ENCODE measurements at regions not wholly inside any gene's neighbourhood (a gene's known extent, or its start where the extent isn't known, plus 50 kb on each side); places are given as distances from the start of the nearest gene placed in this dataset.
A peak's percentile ranks its signal among the peaks of the same experiment; 100 is the strongest.

DNA sequence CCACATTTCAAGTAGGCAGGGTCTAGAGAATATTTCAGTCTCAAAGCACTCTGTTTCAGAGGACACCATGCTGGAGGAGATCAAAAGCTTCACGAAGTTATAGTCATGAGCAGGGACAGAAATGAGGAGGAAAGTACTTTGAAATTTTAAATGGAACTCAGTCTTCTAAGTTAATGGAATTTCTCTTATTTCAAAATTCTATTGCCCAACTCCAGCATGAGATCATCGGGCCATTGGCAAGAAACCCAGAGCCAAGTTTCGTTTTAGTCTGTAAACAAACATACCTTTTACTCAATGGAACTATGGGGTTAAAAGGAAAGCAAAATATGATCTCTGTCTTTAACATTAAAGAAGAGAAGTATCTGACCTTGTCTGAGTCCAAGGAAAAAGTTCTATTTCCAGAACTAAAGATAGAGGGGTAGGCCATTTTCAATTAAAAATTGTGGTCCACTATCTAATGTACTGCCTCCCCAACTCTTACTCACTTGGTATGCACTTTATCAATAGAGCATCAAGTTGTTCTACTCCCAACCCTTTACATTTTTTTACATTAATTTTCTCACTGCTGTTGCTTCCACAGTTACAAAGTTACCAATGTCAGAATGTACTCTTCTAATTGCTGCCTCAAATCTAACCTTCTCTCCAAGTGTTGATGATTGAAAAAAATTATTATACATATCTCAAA lies 235.3 kb upstream of the NRSN1 start:
- WGBS (ENCODE audit: insufficient coverage, low coverage, low lambda C conversion rate, missing lambda C conversion rate), result 26% methylated on average over 3 of the region's 3 CpGs
- peak in 3 of 4 donors; percentile 84 to 88 (median 85) for ATAC-seq
- H3K36me3 ChIP-seq, result no peaks in the 10 kb centered on the region
- H3K4me1 ChIP-seq, result no peaks in the 10 kb centered on the region
- H3K27me3 ChIP-seq, result no peaks in the 10 kb centered on the region
- peak in 1 of 3 donors; percentile 46 for DNase-seq
- no peak overlapping the region for H3K4me3 ChIP-seq
- intact Hi-C loops (cut with DNase I), result no loop called here
- no peak for TF ChIP-seq POLR2A (IDR thresholded peaks at IDR 0.05)
- TF ChIP-seq, protein P1, sequence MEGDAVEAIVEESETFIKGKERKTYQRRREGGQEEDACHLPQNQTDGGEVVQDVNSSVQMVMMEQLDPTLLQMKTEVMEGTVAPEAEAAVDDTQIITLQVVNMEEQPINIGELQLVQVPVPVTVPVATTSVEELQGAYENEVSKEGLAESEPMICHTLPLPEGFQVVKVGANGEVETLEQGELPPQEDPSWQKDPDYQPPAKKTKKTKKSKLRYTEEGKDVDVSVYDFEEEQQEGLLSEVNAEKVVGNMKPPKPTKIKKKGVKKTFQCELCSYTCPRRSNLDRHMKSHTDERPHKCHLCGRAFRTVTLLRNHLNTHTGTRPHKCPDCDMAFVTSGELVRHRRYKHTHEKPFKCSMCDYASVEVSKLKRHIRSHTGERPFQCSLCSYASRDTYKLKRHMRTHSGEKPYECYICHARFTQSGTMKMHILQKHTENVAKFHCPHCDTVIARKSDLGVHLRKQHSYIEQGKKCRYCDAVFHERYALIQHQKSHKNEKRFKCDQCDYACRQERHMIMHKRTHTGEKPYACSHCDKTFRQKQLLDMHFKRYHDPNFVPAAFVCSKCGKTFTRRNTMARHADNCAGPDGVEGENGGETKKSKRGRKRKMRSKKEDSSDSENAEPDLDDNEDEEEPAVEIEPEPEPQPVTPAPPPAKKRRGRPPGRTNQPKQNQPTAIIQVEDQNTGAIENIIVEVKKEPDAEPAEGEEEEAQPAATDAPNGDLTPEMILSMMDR (IDR thresholded peaks at IDR 0.05), result no peak
- H3K27ac ChIP-seq, result no peak overlapping the region
- no peaks in the 10 kb centered on the region for H3K9me3 ChIP-seq

DNA sequence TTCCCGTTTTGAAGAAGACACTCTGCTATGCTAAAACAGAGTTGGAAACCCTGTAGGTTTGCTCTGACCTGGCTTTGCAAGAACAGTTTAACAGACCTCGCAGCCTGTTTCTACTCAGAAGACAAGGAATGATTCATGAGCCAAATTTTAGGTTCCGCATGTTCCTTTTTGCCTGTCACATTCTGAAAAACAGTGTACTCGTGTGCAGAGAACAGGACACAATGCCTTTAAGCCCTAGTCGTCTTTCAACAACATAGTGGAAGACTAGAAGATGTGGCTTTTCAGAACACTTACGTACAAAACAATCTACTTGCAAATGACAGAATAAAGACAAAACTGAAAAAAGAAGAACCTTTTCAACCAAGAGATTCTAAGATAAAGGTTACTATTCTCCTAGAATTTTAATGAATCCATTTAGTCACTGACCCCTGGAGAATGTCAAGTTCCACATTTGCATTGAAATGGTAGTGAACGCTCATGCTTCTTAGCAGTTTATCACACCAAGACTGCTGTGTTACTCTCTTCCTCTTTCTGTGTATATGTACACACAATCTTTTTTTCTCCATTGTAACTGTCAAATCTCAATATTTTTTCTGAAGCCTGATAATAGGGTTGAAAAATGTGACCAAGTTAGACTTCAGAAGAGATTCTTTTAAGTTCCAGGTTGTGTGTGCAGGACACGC lies 220.7 kb upstream of the NRSN1 start:
- Histone ChIP-seq H3K27ac (no peak overlapping the region), H3K4me1 (no peaks in the 10 kb centered on the region), H3K27me3 (no peaks in the 10 kb centered on the region), H3K9me3 (no peaks in the 10 kb centered on the region), H3K4me3 (no peak overlapping the region), H3K36me3 (no peaks in the 10 kb centered on the region)
- WGBS (ENCODE audit: insufficient coverage, low coverage, low lambda C conversion rate, missing lambda C conversion rate), result 36% methylated on average over 7 of the region's 8 CpGs
- TF ChIP-seq POLR2A (IDR thresholded peaks at IDR 0.05), result no peak
- TF ChIP-seq, protein P1 (IDR thresholded peaks at IDR 0.05), result no peak
- ATAC-seq, result no peak
- no peak for DNase-seq
- intact Hi-C loops (cut with DNase I), result no loop called here

DNA sequence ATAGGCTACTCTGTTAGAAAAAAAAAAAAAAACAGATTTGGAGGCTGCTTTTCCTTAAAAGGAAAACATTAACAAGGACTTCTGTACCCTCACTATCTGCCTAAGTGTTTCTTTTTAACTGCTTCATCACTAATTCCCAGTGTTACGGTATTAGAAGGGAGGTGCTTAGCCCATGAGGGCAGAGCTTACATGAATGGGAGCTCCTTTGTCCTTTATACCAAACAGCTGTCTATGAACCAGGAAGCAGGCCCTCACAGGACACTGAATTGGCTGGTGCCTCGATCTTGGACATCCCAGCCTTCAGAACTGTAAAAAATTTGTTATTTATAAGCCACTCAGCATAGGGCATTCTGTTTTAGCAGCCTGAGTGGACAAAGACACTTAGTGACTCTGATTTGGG lies 215.6 kb upstream of the NRSN1 start:
- intact Hi-C loops (cut with DNase I), result no loop called here
- Histone ChIP-seq H3K4me1 (no peaks in the 10 kb centered on the region), H3K27me3 (no peaks in the 10 kb centered on the region), H3K9me3 (no peaks in the 10 kb centered on the region), H3K36me3 (no peaks in the 10 kb centered on the region), H3K4me3 (no peak overlapping the region), H3K27ac (no peak overlapping the region)
- DNase-seq, result no peak
- no peak for TF ChIP-seq POLR2A (IDR thresholded peaks at IDR 0.05)
- no peak for ATAC-seq
- WGBS (ENCODE audit: insufficient coverage, low coverage, low lambda C conversion rate, missing lambda C conversion rate), result 24% methylated on average over 2 of the region's 2 CpGs

DNA sequence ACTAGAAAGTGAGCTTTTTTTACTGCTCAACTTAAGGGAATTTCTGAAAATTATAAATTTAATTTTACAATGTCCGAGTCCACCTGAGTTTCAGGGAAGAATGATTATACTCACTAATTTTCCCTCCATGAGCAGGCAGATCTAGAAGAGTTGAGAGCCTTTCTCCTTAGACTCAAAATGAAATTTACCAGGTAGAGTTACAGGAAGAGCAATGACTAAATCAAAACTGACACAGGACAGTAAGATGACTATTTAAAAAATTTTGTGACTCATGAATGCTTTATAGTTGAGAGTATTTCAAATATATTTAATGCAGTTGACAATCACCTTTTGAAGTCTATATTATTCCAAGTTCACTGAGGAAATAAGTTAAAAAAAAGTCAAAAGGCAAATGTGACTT lies 198.1 kb upstream of the NRSN1 start:
- TF ChIP-seq POLR2A (IDR thresholded peaks at IDR 0.05), result no peak
- TF ChIP-seq, protein P1 (IDR thresholded peaks at IDR 0.05), result no peak
- Histone ChIP-seq H3K4me3 (no peak overlapping the region), H3K36me3 (no peaks in the 10 kb centered on the region), H3K27ac (no peak overlapping the region), H3K4me1 (no peaks in the 10 kb centered on the region), H3K27me3 (no peaks in the 10 kb centered on the region), H3K9me3 (no peaks in the 10 kb centered on the region)
- no peak for ATAC-seq
- no peak for DNase-seq
- intact Hi-C loops (cut with DNase I), result no loop called here
- WGBS (ENCODE audit: insufficient coverage, low coverage, low lambda C conversion rate, missing lambda C conversion rate), result 71% methylated on average over 1 of the region's 1 CpG

DNA sequence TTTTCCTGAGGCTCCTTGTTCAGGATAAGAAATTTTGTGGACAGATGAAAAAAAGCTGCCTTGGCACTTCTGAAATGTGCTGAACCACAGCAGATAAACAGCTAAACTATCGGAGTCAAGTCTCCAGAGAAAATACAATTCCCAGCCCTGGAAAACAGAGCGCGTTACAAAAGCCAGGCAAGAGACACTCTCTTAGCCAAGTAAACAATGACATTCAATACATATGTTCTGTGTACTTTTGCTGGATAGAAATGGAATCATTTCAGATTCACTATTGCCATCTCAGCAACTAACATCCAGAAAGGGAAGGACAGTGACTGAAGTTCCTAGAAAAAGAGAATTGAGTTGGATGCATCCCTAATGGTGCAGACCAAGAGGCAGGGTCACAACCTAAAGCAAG lies 196.8 kb upstream of the NRSN1 start:
- no peaks in the 10 kb centered on the region for H3K4me1 ChIP-seq
- H3K4me3 ChIP-seq, result no peak overlapping the region
- H3K27ac ChIP-seq, result no peak overlapping the region
- H3K27me3 ChIP-seq, result no peaks in the 10 kb centered on the region
- no peaks in the 10 kb centered on the region for H3K36me3 ChIP-seq
- no peaks in the 10 kb centered on the region for H3K9me3 ChIP-seq
- DNase-seq (no peak), ATAC-seq (no peak)
- no peak for TF ChIP-seq POLR2A (IDR thresholded peaks at IDR 0.05)
- TF ChIP-seq, protein P1 (IDR thresholded peaks at IDR 0.05), result no peak
- WGBS (ENCODE audit: insufficient coverage, low coverage, low lambda C conversion rate, missing lambda C conversion rate), result 81% methylated on average over 3 of the region's 3 CpGs
- intact Hi-C loops (cut with DNase I), result no loop called here

Data from right lobe of liver (tissue), 6 donors.